ENCODE measurements at regions not wholly inside any gene's neighbourhood (a gene's known extent, or its start where the extent isn't known, plus 50 kb on each side); places are given as distances from the start of the nearest gene placed in this dataset.

- TF ChIP-seq, protein P1, sequence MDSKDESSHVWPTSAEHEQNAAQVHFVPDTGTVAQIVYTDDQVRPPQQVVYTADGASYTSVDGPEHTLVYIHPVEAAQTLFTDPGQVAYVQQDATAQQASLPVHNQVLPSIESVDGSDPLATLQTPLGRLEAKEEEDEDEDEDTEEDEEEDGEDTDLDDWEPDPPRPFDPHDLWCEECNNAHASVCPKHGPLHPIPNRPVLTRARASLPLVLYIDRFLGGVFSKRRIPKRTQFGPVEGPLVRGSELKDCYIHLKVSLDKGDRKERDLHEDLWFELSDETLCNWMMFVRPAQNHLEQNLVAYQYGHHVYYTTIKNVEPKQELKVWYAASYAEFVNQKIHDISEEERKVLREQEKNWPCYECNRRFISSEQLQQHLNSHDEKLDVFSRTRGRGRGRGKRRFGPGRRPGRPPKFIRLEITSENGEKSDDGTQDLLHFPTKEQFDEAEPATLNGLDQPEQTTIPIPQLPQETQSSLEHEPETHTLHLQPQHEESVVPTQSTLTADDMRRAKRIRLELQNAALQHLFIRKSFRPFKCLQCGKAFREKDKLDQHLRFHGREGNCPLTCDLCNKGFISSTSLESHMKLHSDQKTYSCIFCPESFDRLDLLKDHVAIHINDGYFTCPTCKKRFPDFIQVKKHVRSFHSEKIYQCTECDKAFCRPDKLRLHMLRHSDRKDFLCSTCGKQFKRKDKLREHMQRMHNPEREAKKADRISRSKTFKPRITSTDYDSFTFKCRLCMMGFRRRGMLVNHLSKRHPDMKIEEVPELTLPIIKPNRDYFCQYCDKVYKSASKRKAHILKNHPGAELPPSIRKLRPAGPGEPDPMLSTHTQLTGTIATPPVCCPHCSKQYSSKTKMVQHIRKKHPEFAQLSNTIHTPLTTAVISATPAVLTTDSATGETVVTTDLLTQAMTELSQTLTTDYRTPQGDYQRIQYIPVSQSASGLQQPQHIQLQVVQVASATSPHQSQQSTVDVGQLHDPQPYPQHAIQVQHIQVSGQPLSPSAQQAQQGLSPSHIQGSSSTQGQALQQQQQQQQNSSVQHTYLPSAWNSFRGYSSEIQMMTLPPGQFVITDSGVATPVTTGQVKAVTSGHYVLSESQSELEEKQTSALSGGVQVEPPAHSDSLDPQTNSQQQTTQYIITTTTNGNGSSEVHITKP (IDR thresholded peaks at IDR 0.05; ENCODE audit: partially characterized antibody) = peak; percentile 76
- TF ChIP-seq MTA2 (IDR thresholded peaks at IDR 0.05; ENCODE audit: low read depth) (peak; percentile 97), ZNF197 (CRISPR knock-in tag; IDR thresholded peaks at IDR 0.05; ENCODE audit: low read depth) (no peak; the same call in 1 of the 2 replicates), ZNF444 (CRISPR knock-in tag; IDR thresholded peaks at IDR 0.05) (no peak), POLR3A (IDR thresholded peaks at IDR 0.05; ENCODE audit: borderline replicate concordance, extremely low read depth, insufficient read depth, insufficient read length) (no peak), CBX3 (IDR thresholded peaks at IDR 0.05; ENCODE audit: borderline replicate concordance in 1 of 2, low read length in 2 of 2) (0 out of 3 replicates have a peak, but pooled peaks of 1 of the 2 experiments have one; percentile 28), EWSR1 (IDR thresholded peaks at IDR 0.05; ENCODE audit: borderline replicate concordance, low read depth, partially characterized antibody) (no peak), PHF21A (IDR thresholded peaks at IDR 0.05; ENCODE audit: borderline replicate concordance, low read depth) (peak; percentile 79; the same call in 1 of the 2 replicates), ZNF695 (CRISPR knock-in tag; IDR thresholded peaks at IDR 0.05) (no peak), CHCHD3 (CRISPR knock-in tag; IDR thresholded peaks at IDR 0.05) (no peak), BRD4 (IDR thresholded peaks at IDR 0.05) (no peak), BHLHE40 (IDR thresholded peaks at IDR 0.05; ENCODE audit: low read length) (peak; percentile 68; the same call in 1 of the 2 replicates), SMAD2 (IDR thresholded peaks at IDR 0.05; ENCODE audit: low read depth, low read length) (no peak), ZNF280B (CRISPR knock-in tag; IDR thresholded peaks at IDR 0.05) (no peak), ZFP1 (CRISPR knock-in tag; IDR thresholded peaks at IDR 0.05) (no peak), PRMT5 (CRISPR knock-in tag; IDR thresholded peaks at IDR 0.05) (no peak), ATF1 (CRISPR knock-in tag; IDR thresholded peaks at IDR 0.05) (no peak), ATF1 (tag; IDR thresholded peaks at IDR 0.05) (peak; percentile 77), POLR2AphosphoS5 (IDR thresholded peaks at IDR 0.05; ENCODE audit: control insufficient read depth, insufficient read depth, low read depth, low read length) (peak; percentile 98), ZBTB2 (IDR thresholded peaks at IDR 0.05) (peak; percentile 81)
- TF ChIP-seq, protein P2, sequence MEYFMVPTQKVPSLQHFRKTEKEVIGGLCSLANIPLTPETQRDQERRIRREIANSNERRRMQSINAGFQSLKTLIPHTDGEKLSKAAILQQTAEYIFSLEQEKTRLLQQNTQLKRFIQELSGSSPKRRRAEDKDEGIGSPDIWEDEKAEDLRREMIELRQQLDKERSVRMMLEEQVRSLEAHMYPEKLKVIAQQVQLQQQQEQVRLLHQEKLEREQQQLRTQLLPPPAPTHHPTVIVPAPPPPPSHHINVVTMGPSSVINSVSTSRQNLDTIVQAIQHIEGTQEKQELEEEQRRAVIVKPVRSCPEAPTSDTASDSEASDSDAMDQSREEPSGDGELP (CRISPR knock-in tag; IDR thresholded peaks at IDR 0.05; ENCODE audit: borderline replicate concordance) = peak; percentile 49
- TF ChIP-seq, protein P3, sequence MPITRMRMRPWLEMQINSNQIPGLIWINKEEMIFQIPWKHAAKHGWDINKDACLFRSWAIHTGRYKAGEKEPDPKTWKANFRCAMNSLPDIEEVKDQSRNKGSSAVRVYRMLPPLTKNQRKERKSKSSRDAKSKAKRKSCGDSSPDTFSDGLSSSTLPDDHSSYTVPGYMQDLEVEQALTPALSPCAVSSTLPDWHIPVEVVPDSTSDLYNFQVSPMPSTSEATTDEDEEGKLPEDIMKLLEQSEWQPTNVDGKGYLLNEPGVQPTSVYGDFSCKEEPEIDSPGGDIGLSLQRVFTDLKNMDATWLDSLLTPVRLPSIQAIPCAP (CRISPR knock-in tag; IDR thresholded peaks at IDR 0.05; ENCODE audit: borderline replicate concordance) = no peak
These were observed 264.7 kb downstream of the CTH start (continued) for GRCh38 chr1:70675737-70676156.

Measured in K562 (cell line).